GM12878 (cell line): ENCODE measurements at regions not wholly inside any gene's neighbourhood (a gene's known extent, or its start where the extent isn't known, plus 50 kb on each side); places are given as distances from the start of the nearest gene placed in this dataset.

Experiments used
- ATAC-seq: fragments of 200-7000 bp; cut with Tn5 transposase; 3 replicates; pipeline ENCODE4 v1.9.1; 2020; ENCODE audit warnings: mild to moderate bottlenecking, moderate library complexity
- BruUV-seq: library from RNA; stranded (reverse); fragments of 400-500 nt; replicated peaks from 2 replicates; lab custom pipeline; 2021; lab: Mats Ljungman, UMichigan
- CTCF ChIA-PET: fragments of 300-600 bp; sonication (Branson Sonifier 250); formaldehyde crosslinking; extraction: SDS; loops from one replicate; lab custom pipeline; 2021; ENCODE audit warnings: inconsistent platforms; lab: Yijun Ruan, JAX
- POLR2A ChIA-PET: fragments of 350-600 bp; formaldehyde crosslinking; extraction: SDS; loops from one replicate; lab custom pipeline; 2021; ENCODE audit warnings: inconsistent platforms; lab: Charles Lee
- RAD21 ChIA-PET: fragments of 300-600 bp; sonication (Branson Sonifier 250); formaldehyde crosslinking; loops from one replicate; lab custom pipeline; 2023; ENCODE audit warnings: antibody characterized with exemption; ENCODE audit not compliant: unreplicated experiment; lab: Charles Lee
- SMC1A ChIA-PET: fragments of 300-600 bp; sonication (Branson Sonifier 250); formaldehyde crosslinking; loops from one replicate; lab custom pipeline; 2023; ENCODE audit not compliant: unreplicated experiment, uncharacterized antibody; lab: Charles Lee
- DNase-seq: peaks from one replicate; pipeline ENCODE4 v3.0.0-alpha.2; 2011; ENCODE audit warnings: low read depth, low spot score
- FAIRE-seq: peaks from 3 replicates; lab custom pipeline; 2011; peaks lifted over from hg19 to GRCh38; lab: Jason Lieb, UNC
- H2AFZ ChIP-seq: 2 replicates; pipeline ENCODE4 v1.6.0; 2011; ENCODE audit warnings: low read depth, low read length, control low read depth; ENCODE audit not compliant: control insufficient read depth
- H3K27ac ChIP-seq: 2 replicates; pipeline ENCODE4 v1.5.1; 2011; ENCODE audit warnings: control low read depth; ENCODE audit not compliant: control insufficient read depth, insufficient read depth
- H3K27me3 ChIP-seq, 2 experiments: replicated peaks in 1 of 2; 2 replicates each; pipeline versions ENCODE4 v1.6.0 to v1.6.1; 2011; ENCODE audit warnings: low read length in 1 of 2; ENCODE audit not compliant: control insufficient read depth in 2 of 2, insufficient read depth in 2 of 2
- H3K36me3 ChIP-seq, 2 experiments: 2 replicates each; pipeline ENCODE4 v1.5.1; 2011; ENCODE audit warnings: low read length in 1 of 2; ENCODE audit not compliant: control insufficient read depth in 2 of 2, insufficient read depth in 2 of 2
- H3K4me1 ChIP-seq: 2 replicates; pipeline ENCODE4 v1.6.1; 2011; ENCODE audit warnings: mild to moderate bottlenecking, low read length, moderate library complexity, mixed read lengths; ENCODE audit not compliant: control insufficient read depth, insufficient read depth
- H3K4me2 ChIP-seq: 2 replicates; pipeline ENCODE4 v1.6.0; 2011; ENCODE audit warnings: control low read depth; ENCODE audit not compliant: control insufficient read depth, insufficient read depth
- H3K4me3 ChIP-seq: fragments of 200-600 bp; sonication (generic); 2 replicates; pipeline ENCODE4 v1.5.1; 2016
- H3K79me2 ChIP-seq: 2 replicates; pipeline ENCODE4 v1.6.0; 2011; ENCODE audit warnings: low read length; ENCODE audit not compliant: control insufficient read depth, insufficient read depth
- H3K9ac ChIP-seq: 2 replicates; pipeline ENCODE4 v1.8.0; 2011; ENCODE audit warnings: low read length, control low read depth, mixed read lengths; ENCODE audit not compliant: control insufficient read depth, insufficient read depth
- H3K9me3 ChIP-seq: replicated peaks from 3 replicates; pipeline ENCODE4 v1.5.1; 2011; ENCODE audit warnings: mild to moderate bottlenecking, low read length; ENCODE audit not compliant: control insufficient read depth, insufficient read depth
- H4K20me1 ChIP-seq: 2 replicates; pipeline ENCODE4 v1.6.0; 2011; ENCODE audit not compliant: control insufficient read depth, insufficient read depth
- CEBPB ChIP-seq, 2 experiments: fragments of 150-350 bp in 1 of 2; IDR thresholded peaks; 2 replicates each; pipeline ENCODE4 v1.6.1; 2012 to 2014; ENCODE audit warnings: low read depth in 2 of 2, low read length in 2 of 2, borderline replicate concordance in 1 of 2, inconsistent platforms in 1 of 2
- DPF2 ChIP-seq: fragments of 450-650 bp; IDR thresholded peaks from 2 replicates; pipeline ENCODE4 v1.6.1; 2017; ENCODE audit warnings: mild to moderate bottlenecking
- E4F1 ChIP-seq: fragments of 450-650 bp; IDR thresholded peaks from 2 replicates; pipeline ENCODE4 v1.6.1; 2018; ENCODE audit warnings: borderline replicate concordance, mild to moderate bottlenecking; ENCODE audit not compliant: partially characterized antibody
- EGR1 ChIP-seq, 2 experiments: IDR thresholded peaks; 1 replicate in 1 of 2; 2 replicates in 1 of 2; pipeline ENCODE4 v1.6.1; 2011 to 2012; ENCODE audit warnings: low read depth in 2 of 2, low read length in 2 of 2, borderline replicate concordance in 1 of 2, mild to moderate bottlenecking in 1 of 2, moderate library complexity in 1 of 2
- KDM1A ChIP-seq: fragments of 200-600 bp; sonication (generic); IDR thresholded peaks from 2 replicates; pipeline ENCODE4 v1.6.1; 2016; ENCODE audit warnings: borderline replicate concordance
- NR2C2 ChIP-seq: IDR thresholded peaks from 2 replicates; pipeline ENCODE4 v1.6.1; 2011; ENCODE audit warnings: borderline replicate concordance, low read depth; ENCODE audit not compliant: control insufficient read depth, insufficient read length
- NRF1 ChIP-seq: conservative IDR thresholded peaks from 2 replicates; pipeline ENCODE4 v1.6.1; 2011; ENCODE audit warnings: mild to moderate bottlenecking, low read depth, low read length, improper control_type of control experiment
- REST ChIP-seq: IDR thresholded peaks from 2 replicates; pipeline ENCODE4 v1.6.1; 2012; ENCODE audit warnings: mild to moderate bottlenecking, low read depth, low read length
- SIX5 ChIP-seq: IDR thresholded peaks from 2 replicates; pipeline ENCODE4 v1.6.1; 2011; ENCODE audit warnings: mild to moderate bottlenecking, low read depth, low read length, moderate library complexity; ENCODE audit not compliant: severe bottlenecking
- STAT3 ChIP-seq: IDR thresholded peaks from 2 replicates; pipeline ENCODE4 v1.6.1; 2011; ENCODE audit warnings: low read depth, low read length, improper control_type of control experiment
- WGBS: methylation state at CpG from one replicate; pipeline ENCODE4 v1.1.6; 2016; ENCODE audit warnings: low lambda C conversion rate; ENCODE audit not compliant: insufficient replicate concordance, insufficient coverage; ENCODE audit errors: missing lambda C conversion rate; 5-methylcytosine and 5-hydroxymethylcytosine counted together
- in situ Hi-C: fragments of 300-500 bp; cut with MboI; formaldehyde crosslinking; loops from 9 replicates; pipeline ENCODE4 v1.14.3; 2018; ENCODE audit warnings: mixed read lengths
- intact Hi-C: fragments of 100-400 bp; cut with micrococcal nuclease; formaldehyde crosslinking; loops from one replicate; pipeline ENCODE4 v1.14.2; 2022; ENCODE audit not compliant: unreplicated experiment

- Histone ChIP-seq H2AFZ (no peak overlapping the region), H3K79me2 (no peaks in the 10 kb centered on the region), H4K20me1 (no peaks in the 10 kb centered on the region), H3K4me1 (0 out of 2 replicates have a peak, but pooled peaks cover 3% of the 10 kb centered on the region), H3K27ac (no peak overlapping the region), H3K4me2 (no peak overlapping the region), H3K9ac (no peak overlapping the region), H3K36me3 (no peaks in the 10 kb centered on the region), H3K27me3 (no peaks in the 10 kb centered on the region), H3K4me3 (no peak overlapping the region), H3K9me3 (peaks cover 3% of the 10 kb centered on the region; the same call in 1 of the 3 replicates)
- DNase-seq (no peak), ATAC-seq (no peak), FAIRE-seq (no peak)
- ChIA-PET CTCF (no interaction called here), POLR2A (no interaction called here), RAD21 (interaction anchor here (1.5 kb wide), 1 partner anchor 17 kb away, joined by 3 read pairs; no protein-coding TSS in a partner anchor), SMC1A (no interaction called here)
- intact Hi-C loops (loop anchor here (5.0 to 10.0 kb wide), 2 partner anchors 218 to 1130 kb away; partner anchors contain the start of gene CPEB2), in situ Hi-C loops (no loop called here)
- no peak for TF ChIP-seq DPF2
- no peak for TF ChIP-seq NR2C2
- TF ChIP-seq EGR1 (IDR thresholded peaks at IDR 0.05; ENCODE audit: borderline replicate concordance in 1 of 2, low read depth in 2 of 2, low read length in 2 of 2), result no peak
- no peak for TF ChIP-seq REST
- no peak for TF ChIP-seq SIX5
- no peak for TF ChIP-seq NRF1
- TF ChIP-seq KDM1A, result no peak
- TF ChIP-seq STAT3, result no peak
- TF ChIP-seq E4F1, result no peak
- TF ChIP-seq CEBPB (IDR thresholded peaks at IDR 0.05; ENCODE audit: borderline replicate concordance in 1 of 2, low read depth in 2 of 2, low read length in 2 of 2), result no peak
- WGBS, result 56% methylated on average over 4 of the region's 4 CpGs
- BruUV-seq, result no TSS peak
These were observed 215.1 kb upstream of the CPEB2 start for GRCh38 chr4:14787221-14787620.
